ENCODE measurements at regions not wholly inside any gene's neighbourhood (a gene's known extent, or its start where the extent isn't known, plus 50 kb on each side); places are given as distances from the start of the nearest gene placed in this dataset.

DNA sequence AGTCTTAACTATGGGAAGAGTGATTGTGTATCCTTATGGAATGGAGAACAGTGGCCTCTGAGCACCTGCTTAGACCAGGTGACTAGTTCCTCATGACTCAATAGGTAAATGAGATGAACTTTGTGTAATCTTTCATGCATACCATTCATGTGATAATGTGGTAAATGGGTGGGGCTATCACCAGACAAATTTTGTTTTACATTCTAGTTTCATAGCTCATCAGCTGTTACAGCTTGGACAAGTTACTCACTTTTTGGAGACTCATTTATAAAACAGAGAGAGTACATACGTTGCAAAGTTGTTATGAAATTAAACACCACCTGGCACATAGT is 103.7 kb upstream of the TGFBR2 start:
- no peak for TF ChIP-seq CTCF (IDR thresholded peaks at IDR 0.05; ENCODE audit: low read depth, low read length, poor library complexity, severe bottlenecking)
- no peak for TF ChIP-seq EZH2phosphoT487 (IDR thresholded peaks at IDR 0.05; ENCODE audit: borderline replicate concordance, low read length)
- no peaks in the 10 kb centered on the region for H3K9me3 ChIP-seq (ENCODE audit: control insufficient read depth, insufficient read depth, low read length)
- no peaks in the 10 kb centered on the region for H3K79me2 ChIP-seq (ENCODE audit: control insufficient read depth, low read length)
- H3K4me3 ChIP-seq (ENCODE audit: low read length), result no peak overlapping the region
- H4K20me1 ChIP-seq (ENCODE audit: control insufficient read depth, insufficient read depth, low read depth, low read length), result no peaks in the 10 kb centered on the region
- no peak overlapping the region for H3K27ac ChIP-seq (ENCODE audit: low read depth, low read length)
- no peaks in the 10 kb centered on the region for H3F3A ChIP-seq (ENCODE audit: control insufficient read depth, insufficient read depth)
- H3K27me3 ChIP-seq (ENCODE audit: control insufficient read depth, low read length), result no peaks in the 10 kb centered on the region
- H3K36me3 ChIP-seq (ENCODE audit: control insufficient read depth, low read length), result no peaks in the 10 kb centered on the region
- H3K4me1 ChIP-seq (ENCODE audit: control insufficient read depth, low read length), result peaks cover 7% of the 10 kb centered on the region; the same call in 1 of the 2 replicates
- H3K9me2 ChIP-seq (replicated peaks; ENCODE audit: control insufficient read depth, low read length), result no peaks in the 10 kb centered on the region
- H3K4me2 ChIP-seq (ENCODE audit: low read length), result no peak overlapping the region

DNA sequence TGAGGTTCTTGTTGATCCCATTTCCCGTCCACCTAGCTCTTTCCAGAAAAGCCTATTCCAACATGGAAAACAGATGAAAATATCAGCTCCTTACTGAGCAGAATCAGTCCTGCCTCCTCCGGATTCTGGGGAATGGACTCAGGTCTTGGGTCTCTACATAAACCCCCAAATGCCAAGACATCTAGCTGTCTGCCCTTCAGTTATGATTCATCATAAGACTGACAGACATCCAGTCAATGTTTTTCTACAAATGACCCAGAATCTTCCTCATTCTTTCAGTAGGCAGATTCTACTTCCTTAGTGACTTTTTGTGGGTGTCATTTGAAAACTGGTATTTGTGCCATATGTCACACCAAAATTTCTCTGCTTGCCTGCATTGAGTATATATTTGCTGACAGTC is 103.0 kb upstream of the TGFBR2 start:
- Histone ChIP-seq H3F3A (ENCODE audit: control insufficient read depth, insufficient read depth) (no peaks in the 10 kb centered on the region), H4K20me1 (ENCODE audit: control insufficient read depth, insufficient read depth, low read depth, low read length) (no peaks in the 10 kb centered on the region), H3K27ac (ENCODE audit: low read depth, low read length) (no peak overlapping the region), H3K9me3 (ENCODE audit: control insufficient read depth, insufficient read depth, low read length) (no peaks in the 10 kb centered on the region), H3K4me3 (ENCODE audit: low read length) (no peak overlapping the region), H3K27me3 (ENCODE audit: control insufficient read depth, low read length) (no peaks in the 10 kb centered on the region), H3K79me2 (ENCODE audit: control insufficient read depth, low read length) (no peaks in the 10 kb centered on the region), H3K4me1 (ENCODE audit: control insufficient read depth, low read length) (peaks cover 7% of the 10 kb centered on the region; the same call in 1 of the 2 replicates), H3K9me2 (replicated peaks; ENCODE audit: control insufficient read depth, low read length) (no peaks in the 10 kb centered on the region), H3K36me3 (ENCODE audit: control insufficient read depth, low read length) (no peaks in the 10 kb centered on the region), H3K4me2 (ENCODE audit: low read length) (no peak overlapping the region)
- TF ChIP-seq CTCF (IDR thresholded peaks at IDR 0.05; ENCODE audit: low read depth, low read length, poor library complexity, severe bottlenecking) (no peak), EZH2phosphoT487 (IDR thresholded peaks at IDR 0.05; ENCODE audit: borderline replicate concordance, low read length) (no peak)

DNA sequence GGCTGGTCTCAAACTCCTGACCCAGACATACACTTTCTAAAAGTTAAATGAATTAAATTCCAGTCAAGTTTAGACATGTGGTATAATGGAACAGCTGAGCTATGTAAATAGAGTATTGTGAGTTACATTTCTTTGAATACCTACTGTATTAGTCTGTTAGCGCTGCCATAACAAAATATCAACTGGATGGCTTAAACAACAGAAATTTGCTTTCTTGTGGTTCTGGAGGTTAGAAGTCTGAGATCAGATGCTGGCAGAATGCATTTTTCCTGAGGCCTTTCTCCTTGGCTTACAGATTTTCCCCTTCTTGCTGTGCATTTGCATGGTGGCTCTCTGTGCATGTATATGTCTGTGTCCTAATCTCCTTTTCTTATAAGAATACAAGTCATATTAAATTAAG is 101.5 kb upstream of the TGFBR2 start:
- H3K9me3 ChIP-seq (ENCODE audit: control insufficient read depth, insufficient read depth, low read length), result no peaks in the 10 kb centered on the region
- no peaks in the 10 kb centered on the region for H3K79me2 ChIP-seq (ENCODE audit: control insufficient read depth, low read length)
- H4K20me1 ChIP-seq (ENCODE audit: control insufficient read depth, insufficient read depth, low read depth, low read length), result no peaks in the 10 kb centered on the region
- H3K27ac ChIP-seq (ENCODE audit: low read depth, low read length), result no peak overlapping the region
- H3K9me2 ChIP-seq (replicated peaks; ENCODE audit: control insufficient read depth, low read length), result no peaks in the 10 kb centered on the region
- peaks cover 7% of the 10 kb centered on the region; the same call in 1 of the 2 replicates for H3K4me1 ChIP-seq (ENCODE audit: control insufficient read depth, low read length)
- no peaks in the 10 kb centered on the region for H3K27me3 ChIP-seq (ENCODE audit: control insufficient read depth, low read length)
- no peaks in the 10 kb centered on the region for H3F3A ChIP-seq (ENCODE audit: control insufficient read depth, insufficient read depth)
- H3K36me3 ChIP-seq (ENCODE audit: control insufficient read depth, low read length), result no peaks in the 10 kb centered on the region
- H3K4me3 ChIP-seq (ENCODE audit: low read length), result no peak overlapping the region
- no peak overlapping the region for H3K4me2 ChIP-seq (ENCODE audit: low read length)
- TF ChIP-seq CTCF (IDR thresholded peaks at IDR 0.05; ENCODE audit: low read depth, low read length, poor library complexity, severe bottlenecking), result no peak
- TF ChIP-seq EZH2phosphoT487 (IDR thresholded peaks at IDR 0.05; ENCODE audit: borderline replicate concordance, low read length), result no peak

All from DOHH2 (cell line).